ENCODE measurements at regions not wholly inside any gene's neighbourhood (a gene's known extent, or its start where the extent isn't known, plus 50 kb on each side); places are given as distances from the start of the nearest gene placed in this dataset.

GRCh38 chr17:13292291-13292690 is 274.5 kb upstream of the ELAC2 start:
- TF ChIP-seq CTCF (IDR thresholded peaks at IDR 0.05) (no peak), POLR2A (IDR thresholded peaks at IDR 0.05) (no peak)
